ENCODE measurements at regions not wholly inside any gene's neighbourhood (a gene's known extent, or its start where the extent isn't known, plus 50 kb on each side); places are given as distances from the start of the nearest gene placed in this dataset.

GRCh38 chr6:14571001-14571400, 453.4 kb downstream of the CD83 start:
- TF ChIP-seq POLR2AphosphoS5 (IDR thresholded peaks at IDR 0.05; ENCODE audit: low read depth, low read length) (no peak), REST (IDR thresholded peaks at IDR 0.05; ENCODE audit: insufficient read depth in 1 of 2, low read depth in 2 of 2, low read length in 2 of 2) (no peak), SIN3A (IDR thresholded peaks at IDR 0.05; ENCODE audit: borderline replicate concordance, insufficient read depth, low read length) (no peak)
